IMR-90 (cell line): ENCODE measurements at regions not wholly inside any gene's neighbourhood (a gene's known extent, or its start where the extent isn't known, plus 50 kb on each side); places are given as distances from the start of the nearest gene placed in this dataset.

ENCODE experiments used
- ATAC-seq: fragments of 200-7000 bp; cut with Tn5 transposase; 2 replicates; pipeline ENCODE4 v1.9.1; 2020; ENCODE audit warnings: low read depth, mild to moderate bottlenecking, moderate library complexity
- BruUV-seq: library from RNA; stranded (reverse); fragments of 400-500 nt; replicated peaks from 2 replicates; lab custom pipeline; 2021; lab: Mats Ljungman, UMichigan
- CTCF ChIA-PET: fragments of 300-600 bp; formaldehyde crosslinking; extraction: SDS; loops from one replicate; lab custom pipeline; 2021; ENCODE audit warnings: antibody characterized with exemption; lab: Yijun Ruan, JAX
- POLR2A ChIA-PET: fragments of 300-600 bp; sonication (Branson Sonifier 250); formaldehyde crosslinking; loops from one replicate; lab custom pipeline; 2022; ENCODE audit warnings: antibody characterized with exemption; ENCODE audit not compliant: unreplicated experiment; lab: Charles Lee
- DNase-seq: peaks from one replicate; pipeline ENCODE4 v3.0.0; 2013
- H2AFZ ChIP-seq: replicated peaks from 2 replicates; pipeline ENCODE3; 2013; ENCODE audit warnings: low read length, mild to moderate bottlenecking; ENCODE audit not compliant: poor library complexity
- H2AK5ac ChIP-seq: 2 replicates; pipeline ENCODE4 v1.6.1; 2013; ENCODE audit warnings: low read depth, low read length, inconsistent platforms
- H2AK9ac ChIP-seq: replicated peaks from 2 replicates; pipeline ENCODE3; 2013; ENCODE audit warnings: mild to moderate bottlenecking, low read depth, low read length, moderate library complexity; ENCODE audit not compliant: poor library complexity
- H2BK120ac ChIP-seq: 2 replicates; pipeline ENCODE4 v1.6.1; 2013; ENCODE audit warnings: low read depth, low read length, inconsistent platforms
- H2BK15ac ChIP-seq: 3 replicates; pipeline ENCODE4 v1.6.1; 2013; ENCODE audit warnings: low read depth, low read length, inconsistent platforms
- H2BK20ac ChIP-seq: 2 replicates; pipeline ENCODE4 v1.6.1; 2013; ENCODE audit warnings: low read depth, mild to moderate bottlenecking, inconsistent platforms, low read length, moderate library complexity
- H2BK5ac ChIP-seq: 2 replicates; pipeline ENCODE4 v1.6.1; 2013; ENCODE audit warnings: mild to moderate bottlenecking, low read depth, low read length, inconsistent platforms; ENCODE audit not compliant: poor library complexity, severe bottlenecking
- H3K14ac ChIP-seq: replicated peaks from 2 replicates; pipeline ENCODE4 v1.6.1; 2013; ENCODE audit warnings: low read depth, low read length, inconsistent platforms
- H3K18ac ChIP-seq: 2 replicates; pipeline ENCODE4 v1.6.1; 2013; ENCODE audit warnings: low read depth, low read length, control low read depth
- H3K23ac ChIP-seq: 2 replicates; pipeline ENCODE4 v1.6.1; 2013; ENCODE audit warnings: low read depth, low read length, inconsistent platforms
- H3K27ac ChIP-seq: 2 replicates; pipeline ENCODE4 v1.5.1; 2013; ENCODE audit warnings: mild to moderate bottlenecking, control low read depth, low read length; ENCODE audit not compliant: insufficient read depth
- H3K27me3 ChIP-seq: 2 replicates; pipeline ENCODE4 v1.6.1; 2013; ENCODE audit warnings: low read length; ENCODE audit not compliant: control insufficient read depth, insufficient read depth
- H3K36me3 ChIP-seq: 2 replicates; pipeline ENCODE4 v1.6.1; 2013; ENCODE audit warnings: low read length, mixed read lengths; ENCODE audit not compliant: control insufficient read depth, insufficient read depth
- H3K4ac ChIP-seq: 2 replicates; pipeline ENCODE4 v1.6.1; 2013; ENCODE audit warnings: low read depth, low read length, inconsistent platforms
- H3K4me1 ChIP-seq: 2 replicates; pipeline ENCODE4 v1.6.1; 2013; ENCODE audit warnings: low read length, mixed read lengths; ENCODE audit not compliant: control insufficient read depth, insufficient read depth
- H3K4me2 ChIP-seq: 2 replicates; pipeline ENCODE4 v1.6.1; 2013; ENCODE audit warnings: low read depth, mild to moderate bottlenecking, control low read depth, low read length, moderate library complexity
- H3K4me3 ChIP-seq: 2 replicates; pipeline ENCODE4 v1.5.1; 2013; ENCODE audit warnings: low read depth, mild to moderate bottlenecking, control low read depth, low read length, moderate library complexity; ENCODE audit not compliant: insufficient read depth
- H3K56ac ChIP-seq: 2 replicates; pipeline ENCODE4 v1.6.1; 2013; ENCODE audit warnings: low read length, inconsistent platforms; ENCODE audit not compliant: insufficient read depth; ENCODE audit errors: extremely low read depth
- H3K79me1 ChIP-seq, 2 experiments: 2 replicates each; pipeline ENCODE4 v1.6.1; 2013; ENCODE audit warnings: low read length in 2 of 2, inconsistent platforms in 1 of 2, low read depth in 1 of 2
- H3K9ac ChIP-seq: 2 replicates; pipeline ENCODE4 v1.6.1; 2013; ENCODE audit warnings: low read depth, low read length, control low read depth
- H3K9me1 ChIP-seq: 2 replicates; pipeline ENCODE4 v1.6.1; 2013; ENCODE audit warnings: low read length, inconsistent platforms; ENCODE audit not compliant: insufficient read depth
- H3K9me3 ChIP-seq: 2 replicates; pipeline ENCODE4 v1.6.1; 2013; ENCODE audit warnings: low read length; ENCODE audit not compliant: control insufficient read depth, insufficient read depth
- H4K20me1 ChIP-seq: 2 replicates; pipeline ENCODE4 v1.6.1; 2013; ENCODE audit warnings: low read length, inconsistent platforms; ENCODE audit not compliant: insufficient read depth
- H4K5ac ChIP-seq: 2 replicates; pipeline ENCODE4 v1.6.1; 2013; ENCODE audit warnings: mild to moderate bottlenecking, low read depth, low read length, control low read depth
- H4K8ac ChIP-seq, 2 experiments: 2 replicates each; pipeline ENCODE4 v1.6.1; 2013; ENCODE audit warnings: low read depth in 2 of 2, low read length in 2 of 2, control low read depth in 1 of 2, inconsistent platforms in 1 of 2
- H4K91ac ChIP-seq: 2 replicates; pipeline ENCODE4 v1.6.1; 2013; ENCODE audit warnings: low read depth, low read length, inconsistent platforms; ENCODE audit not compliant: insufficient read depth
- RAD21 ChIP-seq: IDR thresholded peaks from 2 replicates; pipeline ENCODE4 v1.6.1; 2012; ENCODE audit warnings: low read length, improper control_type of control experiment
- RCOR1 ChIP-seq: IDR thresholded peaks from 2 replicates; pipeline ENCODE4 v1.6.1; 2012; ENCODE audit warnings: mild to moderate bottlenecking, low read length, improper control_type of control experiment; ENCODE audit not compliant: insufficient replicate concordance
- RFX5 ChIP-seq: IDR thresholded peaks from 2 replicates; pipeline ENCODE4 v1.8.0; 2012; ENCODE audit warnings: low read depth, mild to moderate bottlenecking, low read length, moderate library complexity
- SMC3 ChIP-seq: fragments of 150-350 bp; IDR thresholded peaks from 2 replicates; pipeline ENCODE4 v1.6.1; 2016; ENCODE audit warnings: low read depth, mild to moderate bottlenecking, antibody characterized with exemption, low read length, moderate library complexity
- WGBS, 2 experiments: methylation state at CpG; one replicate each; pipeline versions ENCODE4 v1.1.5 to v1.1.7; 2013; ENCODE audit warnings: missing lambda C conversion rate in 2 of 2; ENCODE audit not compliant: insufficient read length in 1 of 2; ENCODE audit errors: extremely low coverage in 2 of 2; 5-methylcytosine and 5-hydroxymethylcytosine counted together
- dilution Hi-C: fragments of 300-500 bp; cut with HindIII; formaldehyde crosslinking; loops from one replicate; pipeline ENCODE4 v1.14.3; 2018; ENCODE audit warnings: low sequenced_read_pairs; ENCODE audit not compliant: unreplicated experiment
- in situ Hi-C: fragments of 300-500 bp; cut with MboI; formaldehyde crosslinking; loops from 3 replicates; pipeline ENCODE4 v1.14.3; 2019; ENCODE audit warnings: low sequenced_read_pairs, inconsistent platforms, mixed read lengths
- intact Hi-C: fragments of 100-400 bp; cut with micrococcal nuclease; formaldehyde crosslinking; loops from 2 replicates; pipeline ENCODE4 v1.10.0; 2022
- TF ChIP-seq, protein P1 (sequence below): fragments of 150-350 bp; IDR thresholded peaks from 2 replicates; pipeline ENCODE4 v1.6.1; 2017; ENCODE audit warnings: mild to moderate bottlenecking, antibody characterized with exemption, low read length, low read depth

DNA sequence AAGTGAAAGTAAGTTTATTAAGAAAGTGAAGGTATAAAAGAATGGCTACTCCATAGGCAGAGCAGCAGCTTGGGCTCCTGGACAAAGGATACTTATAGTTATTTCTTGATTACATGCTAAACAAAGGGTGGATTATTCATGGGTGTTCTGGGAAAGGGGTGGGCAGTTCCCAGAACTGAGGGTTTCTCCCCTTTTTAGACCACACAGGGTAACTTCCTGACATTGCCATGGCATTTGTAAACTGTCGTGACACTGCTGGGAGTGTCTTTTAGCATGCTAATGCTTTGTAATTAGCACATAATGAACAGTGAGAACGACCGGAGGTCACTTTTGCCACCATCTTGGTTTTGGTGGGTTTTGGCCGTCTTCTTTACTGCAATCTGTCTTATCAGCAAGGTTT is 557.6 kb downstream of the SPRY1 start:
- DNase-seq (no peak), ATAC-seq (no peak)
- H2BK120ac ChIP-seq: no peak overlapping the region
- no peak overlapping the region for H2AFZ ChIP-seq
- H3K27me3 ChIP-seq: no peaks in the 10 kb centered on the region
- no TSS peak for BruUV-seq
- ChIA-PET CTCF (no interaction called here), POLR2A (no interaction called here)
- H4K91ac ChIP-seq: no peak overlapping the region
- H2BK5ac ChIP-seq: no peak overlapping the region
- H2AK5ac ChIP-seq: no peak overlapping the region
- no peak overlapping the region for H3K4me2 ChIP-seq
- WGBS, 2 experiments: no CpG with 5 or more reads among the region's 4 CpGs
- no peak overlapping the region for H2BK20ac ChIP-seq
- H2BK15ac ChIP-seq: no peak overlapping the region
- no peaks in the 10 kb centered on the region for H3K9me1 ChIP-seq
- no peaks in the 10 kb centered on the region for H3K9me3 ChIP-seq
- TF ChIP-seq RAD21 (no peak), RCOR1 (no peak), SMC3 (no peak), RFX5 (no peak)
- TF ChIP-seq, protein P1, sequence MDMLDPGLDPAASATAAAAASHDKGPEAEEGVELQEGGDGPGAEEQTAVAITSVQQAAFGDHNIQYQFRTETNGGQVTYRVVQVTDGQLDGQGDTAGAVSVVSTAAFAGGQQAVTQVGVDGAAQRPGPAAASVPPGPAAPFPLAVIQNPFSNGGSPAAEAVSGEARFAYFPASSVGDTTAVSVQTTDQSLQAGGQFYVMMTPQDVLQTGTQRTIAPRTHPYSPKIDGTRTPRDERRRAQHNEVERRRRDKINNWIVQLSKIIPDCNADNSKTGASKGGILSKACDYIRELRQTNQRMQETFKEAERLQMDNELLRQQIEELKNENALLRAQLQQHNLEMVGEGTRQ: no peak
- H4K20me1 ChIP-seq: no peaks in the 10 kb centered on the region
- no peak overlapping the region for H3K23ac ChIP-seq
- no peak overlapping the region for H3K14ac ChIP-seq
- H3K18ac ChIP-seq: no peak overlapping the region
- H3K9ac ChIP-seq: no peak overlapping the region
- no peak overlapping the region for H3K4ac ChIP-seq
- in situ Hi-C loops: no loop called here
- H3K4me3 ChIP-seq: no peak overlapping the region
- H3K79me1 ChIP-seq: no peaks in the 10 kb centered on the region
- dilution Hi-C loops: no loop called here
- intact Hi-C loops: no loop called here
- no peak overlapping the region for H3K56ac ChIP-seq
- H4K5ac ChIP-seq: no peak overlapping the region
- H3K4me1 ChIP-seq: no peaks in the 10 kb centered on the region
- no peak overlapping the region for H3K27ac ChIP-seq
- H4K8ac ChIP-seq: no peak overlapping the region; a peak in 1 of 4 replicates
- no peaks in the 10 kb centered on the region for H3K36me3 ChIP-seq
- no peak overlapping the region for H2AK9ac ChIP-seq
